K562 (cell line): ENCODE measurements at regions not wholly inside any gene's neighbourhood (a gene's known extent, or its start where the extent isn't known, plus 50 kb on each side); places are given as distances from the start of the nearest gene placed in this dataset.

ENCODE experiments used
- ARID4B ChIP-seq: sonication (generic); formaldehyde crosslinking; IDR thresholded peaks from 2 replicates; pipeline ENCODE4 v1.8.0; 2022; ENCODE audit warnings: mild to moderate bottlenecking, missing genetic modification reagents
- ATF6 ChIP-seq: sonication (generic); formaldehyde crosslinking; IDR thresholded peaks from 2 replicates; pipeline ENCODE4 v1.4.0; 2020; ENCODE audit warnings: mild to moderate bottlenecking, missing genetic modification reagents
- CBX8 ChIP-seq: fragments of 200-600 bp; sonication (generic); IDR thresholded peaks from 2 replicates; pipeline ENCODE4 v1.6.1; 2012; ENCODE audit warnings: borderline replicate concordance, mixed run types, low read depth, mild to moderate bottlenecking, moderate library complexity, mixed read lengths, low read length, control low read depth, inconsistent platforms; ENCODE audit not compliant: poor library complexity, severe bottlenecking; ENCODE audit errors: extremely low read depth
- E2F6 ChIP-seq, 2 experiments: IDR thresholded peaks; 2 replicates each; pipeline ENCODE4 v1.6.1; 2011; ENCODE audit warnings: borderline replicate concordance in 1 of 2, control low read depth in 1 of 2, low read depth in 1 of 2, low read length in 1 of 2, mild to moderate bottlenecking in 1 of 2, mixed read lengths in 1 of 2, moderate library complexity in 1 of 2; ENCODE audit not compliant: insufficient read depth in 1 of 2, insufficient read length in 1 of 2, poor library complexity in 1 of 2, severe bottlenecking in 1 of 2; ENCODE audit errors: extremely low read depth in 1 of 2
- ETS2 ChIP-seq: IDR thresholded peaks from 2 replicates; pipeline ENCODE4 v1.6.1; 2016; ENCODE audit warnings: borderline replicate concordance, missing genetic modification characterization, mild to moderate bottlenecking, moderate library complexity, missing compliant biosample characterization; ENCODE audit not compliant: poor library complexity, severe bottlenecking
- FOXM1 ChIP-seq, 2 experiments: fragments of 450-650 bp in 1 of 2; sonication (generic) in 1 of 2; formaldehyde crosslinking in 1 of 2; IDR thresholded peaks; 2 replicates each; pipeline versions ENCODE4 v1.6.1 to v1.9.0; 2017 to 2022; ENCODE audit warnings: low read depth in 2 of 2, mild to moderate bottlenecking in 2 of 2, missing genetic modification reagents in 1 of 2, moderate library complexity in 1 of 2
- JUNB ChIP-seq: fragments of 450-650 bp; formaldehyde crosslinking; conservative IDR thresholded peaks from 2 replicates; pipeline ENCODE4 v1.4.0; 2020; ENCODE audit warnings: mild to moderate bottlenecking
- NR3C1 ChIP-seq: sonication (generic); formaldehyde crosslinking; IDR thresholded peaks from 2 replicates; pipeline ENCODE4 v1.8.1; 2022; ENCODE audit warnings: missing genetic modification reagents
- TAF15 ChIP-seq: fragments of 200-400 bp; formaldehyde crosslinking; IDR thresholded peaks from 2 replicates; pipeline ENCODE4 v1.6.1; 2017; ENCODE audit warnings: mild to moderate bottlenecking, low read depth, low read length, moderate library complexity
- TRIM28 ChIP-seq: fragments of 450-650 bp; IDR thresholded peaks from 2 replicates; pipeline ENCODE4 v1.6.1; 2017
- ZNF121 ChIP-seq: sonication (generic); formaldehyde crosslinking; conservative IDR thresholded peaks from 2 replicates; pipeline ENCODE4 v1.8.0; 2022; ENCODE audit warnings: missing genetic modification reagents

DNA sequence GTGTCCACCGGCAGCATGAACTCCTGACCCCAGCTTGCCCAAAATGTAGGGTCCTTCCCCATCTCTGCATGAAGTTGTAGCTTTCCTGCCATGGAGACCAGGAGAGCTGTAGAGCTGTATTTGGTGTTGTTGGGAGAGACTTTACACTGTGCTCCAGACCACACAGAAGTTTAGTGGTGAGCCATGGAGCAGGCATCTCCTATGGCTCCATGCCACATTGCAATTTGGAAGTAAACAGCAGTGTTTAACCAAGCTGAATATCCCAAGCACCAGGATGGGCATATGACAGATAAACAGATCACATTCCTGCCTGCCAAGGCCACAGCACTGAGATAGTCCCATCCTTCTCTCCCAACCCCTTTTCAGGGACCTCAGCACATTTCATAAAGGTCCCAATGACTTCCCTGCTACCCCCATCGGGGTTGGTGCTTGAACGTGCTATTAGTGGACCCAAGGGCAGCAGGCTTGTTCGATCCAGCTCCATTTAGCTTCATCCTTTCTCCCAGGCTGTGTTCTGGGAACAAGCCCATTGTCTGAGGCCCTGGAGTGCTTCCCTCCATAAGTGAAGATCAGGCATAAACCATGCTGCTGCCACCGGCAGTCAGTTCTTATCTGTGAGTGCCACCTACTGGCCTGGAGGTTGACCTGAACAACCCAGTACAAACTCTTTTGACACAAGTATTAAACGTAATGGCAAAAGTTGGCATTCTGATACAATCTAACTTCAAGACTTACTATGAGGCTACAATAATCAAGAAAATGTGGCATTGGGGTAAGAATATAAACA, 172.3 kb upstream of the ATXN7L3B start (continued):
- TF ChIP-seq CBX8 (no peak), ATF6 (CRISPR knock-in tag) (no peak), TAF15 (no peak), E2F6 (IDR thresholded peaks at IDR 0.05; ENCODE audit: borderline replicate concordance in 1 of 2, extremely low read depth in 1 of 2, insufficient read depth in 1 of 2, insufficient read length in 1 of 2, low read depth in 1 of 2, low read length in 1 of 2, poor library complexity in 1 of 2, severe bottlenecking in 1 of 2) (peak in 1 of 2 experiments; percentile 41), TRIM28 (no peak), JUNB (CRISPR knock-in tag) (no peak), ZNF121 (CRISPR knock-in tag) (no peak), FOXM1 (IDR thresholded peaks at IDR 0.05; ENCODE audit: low read depth) (no peak), FOXM1 (CRISPR knock-in tag; IDR thresholded peaks at IDR 0.05; ENCODE audit: low read depth) (no peak), ARID4B (CRISPR knock-in tag) (no peak), ETS2 (no peak), NR3C1 (CRISPR knock-in tag) (no peak)
- TF ChIP-seq, all 486 proteins: peak for 9
